Dermis microvascular lymphatic vessel endothelial cell (primary cell): ENCODE measurements at regions not wholly inside any gene's neighbourhood (a gene's known extent, or its start where the extent isn't known, plus 50 kb on each side); places are given as distances from the start of the nearest gene placed in this dataset.

ENCODE experiments used
- DNase-seq, 2 donors: peaks; one replicate each; pipeline versions ENCODE4 v3.0.0 to v3.0.0-alpha.2; 2010; ENCODE audit warnings: low read depth in 2 of 2

DNA sequence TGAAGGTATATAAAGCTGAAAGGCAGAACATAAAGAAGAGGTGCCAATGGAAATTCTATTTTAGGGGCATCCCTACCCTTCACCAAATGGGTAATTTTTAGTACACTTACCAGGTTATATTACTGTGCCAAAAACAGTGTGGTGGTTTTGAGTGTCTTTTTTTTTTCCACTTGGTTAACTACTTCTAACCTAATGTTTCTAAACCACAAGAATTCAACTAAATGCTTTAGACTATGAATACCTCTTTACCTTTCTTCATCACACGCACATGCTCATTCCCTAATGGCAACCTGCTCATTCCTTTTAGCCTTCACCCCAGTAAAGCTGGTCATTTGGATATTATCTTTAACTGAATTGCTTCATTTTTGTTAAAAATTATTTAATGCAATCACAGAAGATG is 215.6 kb downstream of the PIK3R1 start:
- no peak for DNase-seq

DNA sequence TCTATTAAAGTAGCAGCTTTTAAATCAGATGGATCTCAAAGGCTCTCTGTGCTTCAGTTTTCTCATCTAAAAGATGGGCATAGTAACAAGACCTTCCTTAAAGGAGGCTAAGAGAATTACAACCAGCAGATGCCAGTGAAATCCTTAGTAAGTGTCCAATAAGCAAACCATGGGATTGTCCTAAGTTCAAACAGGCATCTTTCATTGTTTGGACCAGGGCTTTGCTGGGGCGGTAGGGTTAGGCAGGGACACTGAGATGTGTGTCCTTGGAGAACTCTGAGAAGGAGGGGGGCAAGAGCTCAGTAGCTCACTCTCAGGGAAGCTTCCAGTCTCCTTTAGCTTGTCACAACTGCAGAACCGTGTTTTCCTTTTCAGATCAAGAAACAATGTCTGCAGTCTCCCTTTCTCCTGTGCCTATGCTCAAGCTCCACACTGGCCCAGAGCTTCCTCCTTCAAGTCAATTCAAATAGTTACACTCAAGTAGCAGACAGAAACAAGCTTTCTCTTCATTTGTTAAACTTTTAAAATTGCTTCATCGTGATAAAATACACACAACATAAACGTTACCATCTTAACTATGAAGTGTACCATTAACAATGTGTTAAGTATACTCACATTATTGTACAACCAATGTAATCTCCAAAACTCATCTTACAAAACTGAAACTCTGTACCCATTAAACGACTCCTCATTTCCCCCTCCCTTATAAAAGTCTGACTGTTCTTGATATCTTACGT is 216.2 kb downstream of the PIK3R1 start:
- DNase-seq, result no peak

DNA sequence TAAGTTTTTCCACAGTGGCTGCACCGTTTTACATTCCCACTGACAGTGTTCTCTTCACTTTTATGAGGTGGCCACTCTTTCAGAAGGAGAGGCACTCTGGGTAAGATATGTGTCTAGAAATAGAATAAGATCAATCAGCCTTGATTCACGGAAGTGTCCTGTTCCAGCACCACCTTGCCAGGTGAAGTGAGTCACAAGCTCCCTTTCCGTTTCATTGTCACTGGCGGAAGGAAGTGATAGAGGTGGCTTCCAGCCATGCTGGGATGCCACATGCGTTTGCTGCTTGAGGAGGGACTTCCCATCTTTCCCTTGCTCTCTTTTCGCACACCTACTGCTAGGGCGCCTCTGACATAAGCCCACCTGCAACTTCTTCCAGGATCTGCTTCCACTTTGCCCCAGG is 217.1 kb downstream of the PIK3R1 start:
- peak; percentile 20 to 42 for DNase-seq

DNA sequence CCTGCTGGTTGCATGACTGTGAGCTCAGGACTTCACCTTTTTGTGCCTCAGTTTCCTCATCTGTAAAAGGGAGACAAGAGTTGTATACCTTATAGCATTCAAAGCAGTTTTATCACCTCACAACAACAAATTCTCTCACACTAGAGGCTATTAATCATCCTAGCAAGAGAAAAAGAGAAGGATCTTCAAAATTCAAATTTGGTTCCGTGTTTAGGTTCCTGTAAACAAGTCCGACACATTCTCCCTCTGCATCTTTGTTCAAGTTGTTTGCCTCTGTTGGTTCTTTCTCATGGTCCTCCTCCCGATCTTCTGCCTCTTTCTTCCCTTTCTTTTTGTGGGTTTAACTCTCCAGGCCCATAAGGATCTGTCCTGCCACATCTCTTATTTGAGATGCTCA is 218.0 kb downstream of the PIK3R1 start:
- no peak for DNase-seq

DNA sequence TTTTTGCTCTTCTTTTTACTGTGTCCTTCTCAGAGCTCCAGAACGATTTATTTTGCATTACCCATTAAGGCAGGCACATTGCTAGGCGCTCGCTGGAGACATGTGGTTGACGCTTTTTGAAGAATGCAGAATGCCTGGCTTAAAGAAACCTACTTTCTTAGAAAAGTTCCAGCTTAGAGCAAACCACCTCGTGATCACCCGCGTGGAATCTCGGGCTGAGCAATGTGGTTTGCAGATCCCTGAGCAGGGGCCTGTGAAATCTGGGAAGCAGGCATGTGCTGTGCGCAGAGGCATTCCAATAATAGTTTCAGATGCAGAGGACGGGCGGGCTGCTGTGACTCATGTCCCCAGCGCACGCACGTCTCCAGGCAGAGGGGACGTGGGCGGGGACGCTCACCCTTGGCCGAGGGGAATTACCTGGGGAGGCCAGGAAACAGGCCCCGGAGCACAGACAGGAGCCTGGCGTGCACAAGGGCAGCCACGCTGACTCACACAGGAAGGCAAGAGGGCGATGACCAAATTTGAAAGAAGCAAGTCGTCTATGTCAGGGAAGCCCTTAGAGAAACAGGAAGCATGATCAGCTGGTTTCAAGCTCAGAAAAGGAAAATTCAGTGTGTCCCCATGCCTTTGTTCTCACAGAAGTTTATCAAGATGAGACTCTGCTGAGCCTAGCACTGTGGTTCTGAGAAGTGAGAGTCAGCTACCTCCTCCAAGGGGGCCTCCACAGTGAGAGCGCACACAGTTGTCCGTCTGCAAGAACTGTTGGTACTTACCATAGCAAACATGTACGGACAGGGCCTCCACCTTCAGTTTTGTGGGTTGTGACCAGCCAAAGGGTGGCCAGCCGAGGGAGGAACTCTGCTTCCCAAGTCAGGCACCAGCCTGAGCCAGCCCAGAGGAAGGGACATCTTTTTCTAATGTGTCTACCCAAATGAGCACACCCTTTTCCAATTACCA is 218.6 kb downstream of the PIK3R1 start:
- DNase-seq, result peak; percentile 75 to 96

DNA sequence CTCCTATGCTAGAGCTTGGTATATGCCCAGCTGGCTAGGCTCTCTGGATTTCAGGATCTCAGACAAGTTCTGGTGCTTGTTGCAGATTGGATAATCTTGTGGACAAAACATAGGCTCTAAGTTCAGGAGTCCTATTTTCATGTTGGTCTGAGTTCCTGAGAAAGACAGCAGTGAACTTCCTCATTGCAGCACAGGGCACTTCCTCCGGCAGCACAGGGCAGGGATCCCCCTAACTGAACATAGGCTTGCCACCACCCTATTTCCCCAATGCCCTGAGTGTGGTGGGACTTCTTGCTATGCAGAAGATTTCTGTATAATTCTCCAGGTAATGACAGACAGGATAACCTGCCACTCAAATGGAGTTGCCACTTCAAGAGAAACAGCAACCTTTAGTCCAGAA is 220.1 kb downstream of the PIK3R1 start:
- DNase-seq, result no peak

DNA sequence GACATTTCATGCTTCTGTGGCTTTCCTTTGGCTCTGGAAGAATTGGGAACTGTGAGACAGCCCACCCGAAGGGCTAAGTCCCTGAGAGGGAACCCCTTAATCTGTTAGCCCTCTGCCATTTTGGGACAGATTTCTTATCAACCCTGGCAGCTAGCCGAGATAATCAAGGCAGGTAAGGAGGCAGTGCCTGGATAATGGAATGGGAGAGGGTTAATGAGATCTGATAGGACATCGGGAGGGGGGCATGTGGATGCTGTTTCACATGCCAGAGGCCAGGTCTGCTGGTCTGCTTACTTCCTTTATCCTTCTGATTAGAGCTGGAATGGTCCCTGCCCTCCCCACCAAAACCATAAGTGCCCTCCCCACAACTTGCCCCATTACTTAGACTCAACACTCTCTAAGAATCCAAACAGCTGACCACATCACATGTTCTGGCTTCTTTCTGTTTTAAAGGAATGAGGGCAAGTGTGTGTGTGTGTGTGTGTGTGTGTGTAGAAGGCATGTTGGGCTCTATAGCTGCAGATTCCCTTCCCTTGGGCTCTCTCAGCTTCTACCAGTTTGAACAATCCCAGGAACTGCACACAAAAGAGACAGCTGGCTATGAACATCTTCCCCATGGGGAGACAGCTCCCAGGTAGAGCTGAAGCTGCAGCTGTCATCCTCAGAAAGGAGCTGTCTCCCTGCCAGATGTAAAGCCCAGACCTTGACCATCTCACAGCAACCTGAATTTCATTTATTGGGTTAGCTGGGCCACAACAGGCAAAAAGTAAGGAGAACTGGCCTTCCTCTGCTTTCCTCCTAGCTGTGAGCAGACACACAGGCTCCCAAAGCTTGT is 221.3 kb downstream of the PIK3R1 start:
- no peak for DNase-seq

DNA sequence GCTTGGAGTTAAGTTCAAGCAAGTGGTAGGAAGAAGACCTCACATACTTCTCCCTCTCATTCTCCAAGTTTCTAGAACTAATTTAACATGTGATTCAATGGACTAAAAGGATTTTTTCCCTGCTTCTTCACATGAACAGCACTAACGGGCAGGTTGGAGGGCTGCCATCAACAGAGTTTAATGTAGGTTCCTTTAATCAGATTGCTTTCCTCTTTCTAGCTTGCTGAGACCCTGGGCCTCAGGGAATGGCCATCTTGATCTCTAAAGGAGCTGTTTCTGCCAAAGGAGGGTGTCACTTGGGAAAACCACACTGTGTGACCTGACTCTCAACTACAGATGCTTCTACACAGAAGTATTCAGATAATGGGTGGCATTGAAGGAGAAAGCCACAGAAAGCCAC is 223.3 kb downstream of the PIK3R1 start:
- DNase-seq, result no peak

DNA sequence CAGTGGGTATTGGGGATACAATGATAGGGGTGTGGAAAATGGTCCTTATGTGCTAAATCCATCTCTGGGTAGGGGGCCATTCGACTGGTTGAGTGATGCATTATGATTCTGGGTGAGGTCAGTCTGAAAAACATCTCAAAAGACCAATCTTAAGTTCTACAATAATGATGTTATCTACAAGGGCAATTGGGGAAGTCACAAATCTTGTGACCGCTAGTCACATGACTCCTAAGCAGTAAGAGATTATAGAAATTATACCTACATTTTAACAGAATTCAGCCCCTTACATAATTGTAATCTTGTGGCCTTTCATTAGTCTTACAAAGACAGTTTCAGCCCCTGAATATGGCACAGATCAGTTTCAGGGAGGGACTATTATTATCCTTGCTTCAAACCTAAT is 224.7 kb downstream of the PIK3R1 start:
- no peak for DNase-seq

DNA sequence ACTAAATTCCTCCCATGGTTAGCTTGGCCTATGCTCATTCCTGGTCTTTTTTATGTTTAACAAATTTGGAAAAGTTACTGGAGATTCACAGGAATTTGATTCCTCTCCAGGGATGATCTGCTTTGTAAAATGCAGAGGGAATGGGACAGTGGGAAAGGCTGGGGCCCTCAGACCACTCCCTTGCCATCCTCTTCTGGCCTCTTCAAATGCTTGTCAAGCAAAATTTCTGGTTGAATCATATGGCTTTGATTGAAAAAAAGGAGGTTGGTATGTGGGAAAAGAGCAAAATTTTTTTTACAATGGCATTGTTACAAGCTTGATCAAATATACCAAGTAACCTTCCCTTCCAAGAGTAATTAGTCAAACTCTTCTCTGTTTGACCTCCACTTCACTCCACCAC is 225.1 kb downstream of the PIK3R1 start:
- no peak for DNase-seq

DNA sequence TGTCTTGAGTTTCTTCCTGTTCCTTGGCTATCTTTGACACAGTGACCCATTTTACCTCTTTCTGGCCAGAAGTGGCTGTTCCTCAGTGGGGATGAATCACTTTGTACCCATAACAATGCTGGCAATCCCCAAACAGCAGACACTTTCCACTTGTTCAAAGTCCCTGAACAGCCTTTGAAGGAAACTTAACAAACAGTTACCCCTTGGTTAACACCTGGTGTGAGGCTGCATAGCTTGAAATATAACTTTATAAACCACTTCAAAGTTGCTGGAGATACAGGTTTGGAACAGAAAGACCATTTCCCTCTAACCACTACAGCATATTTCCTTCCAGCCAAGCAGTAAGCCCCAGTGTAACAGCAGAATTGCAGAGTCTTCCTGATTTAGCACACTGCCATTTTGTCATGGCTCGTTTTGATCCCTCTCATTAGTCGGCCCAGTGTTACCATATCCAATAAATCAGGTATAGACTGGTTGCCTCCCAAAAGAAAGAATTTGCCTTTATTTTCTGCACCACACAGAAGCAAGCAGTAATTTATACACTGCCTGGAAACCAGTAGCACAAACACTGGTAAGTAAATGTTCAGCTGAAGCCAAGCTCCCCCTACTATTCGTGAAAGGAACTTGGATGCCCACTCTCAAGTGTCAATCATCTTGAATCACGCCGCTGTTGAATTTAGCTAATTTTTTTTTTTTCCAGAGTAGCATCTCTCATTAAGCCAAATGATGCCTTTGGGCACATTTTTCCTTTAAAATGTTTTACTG is 225.9 kb downstream of the PIK3R1 start:
- DNase-seq, result no peak

DNA sequence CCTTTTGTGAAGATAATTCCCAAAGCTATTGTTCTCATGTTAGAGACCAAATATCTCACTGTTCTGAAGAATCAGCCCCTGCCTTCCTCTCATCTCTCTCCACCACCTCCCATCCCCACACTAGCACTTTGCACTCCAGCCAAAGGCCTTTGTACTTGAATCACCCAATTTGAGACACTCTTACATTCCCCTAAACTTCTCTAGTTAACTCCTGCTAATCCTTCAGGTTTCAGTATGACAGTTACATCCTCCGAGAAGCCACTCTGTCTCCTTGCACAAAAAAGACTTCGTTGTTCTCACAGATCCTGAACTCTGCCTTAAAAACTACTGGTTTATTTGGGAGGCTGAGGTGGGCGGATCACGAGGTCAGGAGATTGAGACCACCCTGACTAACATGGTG is 227.5 kb downstream of the PIK3R1 start:
- DNase-seq, result no peak

DNA sequence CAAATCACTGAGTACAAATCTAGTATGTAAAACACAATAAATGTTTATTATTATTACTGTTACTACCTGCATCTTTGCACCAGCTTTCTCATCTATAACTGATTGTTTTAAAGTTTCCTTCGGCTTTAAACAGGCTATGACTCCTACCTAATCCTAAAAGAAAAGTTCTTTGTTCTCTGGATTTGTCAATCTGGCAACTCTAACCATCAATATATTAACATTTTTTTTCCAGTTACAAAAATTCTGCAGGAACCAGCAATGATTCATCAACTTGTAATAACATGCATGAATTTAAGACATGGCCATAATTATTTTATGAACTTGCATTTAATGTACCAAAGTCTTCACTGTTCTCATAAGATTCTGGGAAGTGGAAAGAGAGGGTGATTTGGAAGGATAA is 228.5 kb downstream of the PIK3R1 start:
- no peak for DNase-seq

DNA sequence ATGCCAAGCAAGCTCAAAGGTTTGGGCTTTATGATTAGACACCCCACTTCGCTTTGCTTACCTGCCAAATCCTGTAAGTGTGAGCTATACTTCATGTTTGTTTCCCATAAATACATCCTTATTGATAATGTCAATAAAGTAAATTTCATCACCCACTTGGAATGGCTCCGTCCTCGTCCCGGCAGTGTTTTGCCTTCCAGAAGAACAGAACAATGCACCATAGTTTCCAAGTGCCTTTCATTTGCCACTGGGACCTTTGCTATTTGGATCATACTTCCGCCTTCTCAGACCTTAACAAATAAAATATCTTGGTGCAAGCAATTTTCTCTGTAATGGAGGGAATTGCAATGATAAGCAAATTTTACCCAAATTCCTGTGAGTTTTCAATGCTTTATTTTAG is 229.3 kb downstream of the PIK3R1 start:
- DNase-seq, result no peak

DNA sequence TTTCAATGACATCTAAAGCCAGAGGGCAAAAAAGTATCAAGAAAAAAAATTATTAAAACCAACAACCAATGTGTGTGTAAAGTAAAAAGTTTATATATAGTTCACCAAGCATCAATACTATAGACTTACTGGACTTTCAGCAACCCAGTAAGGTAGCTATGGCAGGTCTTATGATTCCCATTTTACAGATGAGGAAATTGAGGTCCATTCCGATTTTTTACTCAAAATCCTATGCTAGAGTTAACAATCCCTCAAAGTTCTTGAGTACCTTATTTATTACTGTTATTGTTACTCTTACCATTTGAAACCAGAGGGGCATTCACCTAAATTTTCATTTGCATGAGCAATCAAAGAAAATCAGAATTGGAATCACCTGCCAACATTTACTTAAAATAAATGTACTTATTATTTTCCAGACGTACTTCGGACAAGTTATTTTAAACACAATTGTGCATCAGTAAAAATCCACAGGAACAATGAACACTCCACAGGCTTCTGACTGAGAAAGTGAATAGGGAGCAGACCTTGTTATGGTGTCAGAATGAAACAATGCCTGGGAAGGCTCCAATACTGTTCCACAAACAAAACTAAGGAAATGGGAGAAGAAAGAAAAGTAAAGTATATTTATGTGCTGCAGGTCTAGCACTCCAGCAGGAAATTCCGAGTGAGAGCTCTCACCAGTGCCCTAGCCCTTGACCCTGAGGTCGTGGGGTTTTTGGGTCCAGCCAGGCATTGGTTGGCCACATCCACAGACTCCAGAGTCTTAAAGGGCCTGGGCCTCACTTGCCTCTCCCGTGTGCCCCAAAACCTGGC is 229.9 kb downstream of the PIK3R1 start:
- peak; percentile 11 to 89 for DNase-seq

DNA sequence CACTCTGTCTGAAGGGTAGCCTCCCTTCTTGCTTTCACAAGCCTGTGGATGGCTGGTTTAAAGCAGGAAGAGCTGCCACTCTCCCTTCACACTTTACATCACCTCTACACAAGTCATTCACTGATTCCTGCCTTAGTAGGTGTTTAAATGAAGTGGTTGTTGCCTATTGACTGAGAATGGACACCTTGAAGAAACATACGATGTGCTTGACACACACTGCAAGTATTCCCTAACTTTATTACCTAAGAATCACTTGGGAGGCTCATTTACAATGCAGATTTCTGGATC is 230.5 kb downstream of the PIK3R1 start:
- DNase-seq, result no peak

DNA sequence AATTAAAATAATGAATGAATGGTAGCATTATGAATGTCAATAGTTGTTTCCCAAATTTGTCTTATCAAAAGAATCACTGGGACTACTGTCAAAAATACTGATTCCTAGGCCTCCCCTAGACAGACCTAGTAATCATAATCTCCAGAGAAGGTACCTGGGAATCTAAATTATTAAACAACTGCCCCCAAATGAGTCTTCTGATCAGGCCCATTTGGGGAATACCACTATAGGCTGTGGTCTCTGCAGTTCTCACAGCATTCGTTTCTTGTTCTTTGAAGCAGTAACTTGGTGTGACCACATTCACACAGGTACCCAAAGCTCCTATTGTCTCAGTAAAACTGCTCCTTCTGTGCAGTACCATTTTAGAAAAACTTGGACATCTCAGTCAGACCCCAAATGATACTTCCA is 230.9 kb downstream of the PIK3R1 start:
- DNase-seq, result no peak

DNA sequence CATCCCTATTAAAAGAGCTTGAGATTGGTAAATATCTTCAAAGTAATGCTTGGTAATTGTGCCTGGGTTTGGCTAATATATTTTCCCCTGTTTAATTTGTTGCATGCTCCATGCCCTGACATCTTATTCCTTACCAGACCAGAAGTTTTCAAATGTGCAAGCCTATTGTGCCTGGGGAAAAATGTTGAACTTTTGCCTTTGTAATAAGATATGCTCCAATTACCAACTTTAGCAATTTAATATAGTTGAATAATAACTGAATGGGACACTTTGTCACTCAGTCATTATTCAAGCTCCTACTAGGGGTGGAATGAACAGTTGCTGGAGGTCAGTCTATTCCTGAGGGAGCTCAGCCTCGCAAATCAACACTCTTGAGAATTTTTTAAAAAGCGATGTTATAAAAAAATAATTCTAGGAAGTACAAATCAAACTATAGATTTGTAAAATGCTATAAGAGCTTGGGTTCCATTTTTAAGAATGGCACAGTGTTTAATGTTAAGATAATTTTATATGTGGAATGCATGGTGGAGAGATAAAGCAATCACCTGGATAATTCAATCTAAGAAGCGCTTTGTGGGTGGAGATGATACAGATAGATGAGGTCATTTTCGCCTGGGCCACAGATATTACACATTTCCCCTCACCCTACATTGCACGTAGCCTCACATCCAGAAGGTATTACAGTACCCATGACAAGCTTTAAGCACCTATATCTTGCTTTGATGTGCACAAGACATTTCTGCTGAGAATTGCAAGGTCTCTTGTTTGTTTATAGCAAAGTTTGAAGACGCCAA is 231.8 kb downstream of the PIK3R1 start:
- no peak for DNase-seq

DNA sequence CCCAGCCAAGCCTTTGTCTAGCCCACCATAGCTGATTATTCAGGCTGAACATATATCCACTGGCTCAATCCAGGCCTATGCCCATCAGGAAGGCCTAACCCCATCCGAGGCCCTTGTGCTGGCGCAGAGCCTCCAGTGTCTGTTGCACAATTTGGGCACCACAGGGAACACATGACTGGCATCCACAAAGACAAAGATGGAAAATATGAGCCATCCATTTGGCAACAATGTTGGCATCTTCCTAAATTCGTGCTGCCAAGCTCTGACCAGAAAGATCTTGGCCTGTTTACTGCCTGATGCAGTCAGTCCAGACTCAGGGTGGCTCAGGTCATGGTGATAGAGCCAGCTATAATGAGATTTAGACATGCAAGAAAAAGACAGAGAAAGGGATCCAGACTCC is 233.8 kb downstream of the PIK3R1 start:
- no peak for DNase-seq
